Activated CD8-positive, alpha-beta T cell treated with anti-CD3 and anti-CD28 coated beads, Interleukin-2, amount 10 ng/mL, durations not matched to agents 7 days and 5 days (primary cell): ENCODE measurements at regions not wholly inside any gene's neighbourhood (a gene's known extent, or its start where the extent isn't known, plus 50 kb on each side); places are given as distances from the start of the nearest gene placed in this dataset.

ENCODE experiments used
- ATAC-seq: fragments of 150-1000 bp; cut with Tn5 transposase; one replicate; pipeline ENCODE4 v1.10.0; 2021; ENCODE audit warnings: moderate library complexity
- CTCF ChIA-PET: fragments of 350-600 bp; sonication (Branson Sonifier 250); formaldehyde crosslinking; loops from one replicate; lab custom pipeline; 2021; ENCODE audit warnings: antibody characterized with exemption; lab: Charles Lee
- POLR2A ChIA-PET: fragments of 350-600 bp; sonication (Branson Sonifier 250); formaldehyde crosslinking; loops from one replicate; lab custom pipeline; 2021; ENCODE audit warnings: antibody characterized with exemption; lab: Charles Lee
- DNase-seq: peaks from one replicate; pipeline ENCODE4 v3.0.0-alpha.2; 2020
- H3K27ac Mint-ChIP-seq: one replicate; pipeline ENCODE4 v1.8.0; 2021; ENCODE audit warnings: mild to moderate bottlenecking, mixed read lengths
- H3K27me3 Mint-ChIP-seq: one replicate; pipeline ENCODE4 v1.8.0; 2021; ENCODE audit warnings: low read depth, mixed read lengths
- H3K36me3 Mint-ChIP-seq: one replicate; pipeline ENCODE4 v1.8.0; 2021; ENCODE audit warnings: low read depth, mixed read lengths
- H3K4me1 Mint-ChIP-seq: one replicate; pipeline ENCODE4 v1.8.0; 2021; ENCODE audit warnings: low read depth, mixed read lengths
- H3K4me3 Mint-ChIP-seq: one replicate; pipeline ENCODE4 v1.8.0; 2021; ENCODE audit warnings: mild to moderate bottlenecking, mixed read lengths
- H3K9me3 Mint-ChIP-seq: one replicate; pipeline ENCODE4 v1.8.0; 2022; ENCODE audit warnings: mixed read lengths; ENCODE audit not compliant: insufficient read depth

DNA sequence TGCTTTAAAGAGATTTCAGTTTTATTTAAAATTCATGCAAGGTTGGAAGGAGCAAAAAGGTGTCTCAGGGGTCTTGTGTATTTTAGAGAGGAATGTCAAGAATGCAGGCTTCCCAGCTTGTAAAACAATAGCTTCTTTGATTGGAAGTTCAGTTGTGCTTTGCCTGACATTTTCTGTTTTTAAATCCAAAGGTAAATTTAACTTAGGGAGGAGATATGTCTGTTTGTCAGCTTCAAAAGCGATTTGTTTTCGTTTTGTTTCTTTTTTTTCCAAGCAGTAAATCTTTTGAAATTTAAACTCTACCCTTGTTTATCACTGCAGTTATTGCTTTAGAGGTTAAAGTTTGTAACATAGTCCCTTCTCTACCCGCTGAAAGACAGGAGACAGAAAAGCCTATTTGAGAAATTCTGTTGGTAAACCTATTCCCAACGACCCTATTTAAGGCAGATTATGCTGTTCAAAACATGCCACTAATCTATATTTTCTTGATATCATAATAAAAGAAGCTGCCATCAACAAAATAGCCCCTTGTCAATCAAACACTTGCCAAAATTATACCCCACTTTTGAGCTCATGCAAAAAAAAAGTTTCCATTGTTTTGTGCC lies 639.6 kb downstream of the IRS1 start:
- ChIA-PET CTCF (no interaction called here), POLR2A (interaction anchor here (0.6 kb wide), 1 partner anchor 14 kb away, joined by 3 read pairs; no protein-coding TSS in a partner anchor)
- Mint-ChIP-seq H3K4me3 (no peak overlapping the region), H3K27me3 (no peaks in the 10 kb centered on the region), H3K9me3 (no peaks in the 10 kb centered on the region), H3K27ac (no peak overlapping the region), H3K4me1 (no peaks in the 10 kb centered on the region), H3K36me3 (no peaks in the 10 kb centered on the region)
- DNase-seq: no peak
- no peak for ATAC-seq

DNA sequence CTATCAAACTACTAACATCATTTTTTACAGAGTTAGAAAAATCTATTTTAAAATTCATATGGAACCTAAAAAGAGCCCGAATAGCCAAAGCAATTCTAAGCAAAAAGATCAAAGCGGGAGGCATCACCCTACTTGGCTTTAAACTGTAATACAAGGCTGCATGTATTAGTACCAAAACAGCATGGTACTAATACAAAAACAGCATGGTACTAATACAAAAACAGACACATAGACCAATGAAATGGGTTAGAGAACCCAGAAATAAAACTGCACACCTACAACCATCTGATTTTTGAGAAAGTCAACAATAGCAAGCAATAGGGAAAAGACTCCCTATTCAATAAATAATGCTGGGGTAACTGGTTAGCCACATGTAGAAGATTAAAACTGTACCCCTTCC lies 640.7 kb downstream of the IRS1 start:
- no peak for ATAC-seq
- H3K36me3 Mint-ChIP-seq: no peaks in the 10 kb centered on the region
- no peaks in the 10 kb centered on the region for H3K9me3 Mint-ChIP-seq
- DNase-seq: no peak
- CTCF ChIA-PET: no interaction called here
- no peak overlapping the region for H3K4me3 Mint-ChIP-seq
- no peak overlapping the region for H3K27ac Mint-ChIP-seq
- POLR2A ChIA-PET: no interaction called here
- H3K4me1 Mint-ChIP-seq: no peaks in the 10 kb centered on the region
- H3K27me3 Mint-ChIP-seq: no peaks in the 10 kb centered on the region

DNA sequence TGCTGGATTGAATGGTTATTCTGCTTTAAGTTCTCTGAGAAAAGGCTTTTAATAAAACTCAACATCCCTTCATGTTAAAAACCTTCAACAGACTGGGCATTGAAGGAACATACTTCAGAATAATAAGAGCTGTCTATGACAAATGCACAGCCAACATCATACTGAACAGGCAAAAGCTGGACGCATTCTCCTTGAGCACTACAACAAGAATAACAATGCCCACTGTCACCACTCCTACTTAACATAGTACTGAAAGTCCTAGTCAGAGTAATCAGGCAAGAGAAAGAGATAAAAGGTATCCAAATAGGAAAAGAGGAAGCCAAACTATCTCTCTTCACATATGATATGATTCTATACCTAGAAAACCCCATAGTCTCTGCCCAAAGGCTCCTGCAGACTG lies 641.4 kb downstream of the IRS1 start:
- DNase-seq (no peak), ATAC-seq (no peak)
- Mint-ChIP-seq H3K36me3 (no peaks in the 10 kb centered on the region), H3K9me3 (no peaks in the 10 kb centered on the region), H3K4me1 (no peaks in the 10 kb centered on the region), H3K27me3 (no peaks in the 10 kb centered on the region), H3K27ac (no peak overlapping the region), H3K4me3 (no peak overlapping the region)
- ChIA-PET CTCF (no interaction called here), POLR2A (no interaction called here)

DNA sequence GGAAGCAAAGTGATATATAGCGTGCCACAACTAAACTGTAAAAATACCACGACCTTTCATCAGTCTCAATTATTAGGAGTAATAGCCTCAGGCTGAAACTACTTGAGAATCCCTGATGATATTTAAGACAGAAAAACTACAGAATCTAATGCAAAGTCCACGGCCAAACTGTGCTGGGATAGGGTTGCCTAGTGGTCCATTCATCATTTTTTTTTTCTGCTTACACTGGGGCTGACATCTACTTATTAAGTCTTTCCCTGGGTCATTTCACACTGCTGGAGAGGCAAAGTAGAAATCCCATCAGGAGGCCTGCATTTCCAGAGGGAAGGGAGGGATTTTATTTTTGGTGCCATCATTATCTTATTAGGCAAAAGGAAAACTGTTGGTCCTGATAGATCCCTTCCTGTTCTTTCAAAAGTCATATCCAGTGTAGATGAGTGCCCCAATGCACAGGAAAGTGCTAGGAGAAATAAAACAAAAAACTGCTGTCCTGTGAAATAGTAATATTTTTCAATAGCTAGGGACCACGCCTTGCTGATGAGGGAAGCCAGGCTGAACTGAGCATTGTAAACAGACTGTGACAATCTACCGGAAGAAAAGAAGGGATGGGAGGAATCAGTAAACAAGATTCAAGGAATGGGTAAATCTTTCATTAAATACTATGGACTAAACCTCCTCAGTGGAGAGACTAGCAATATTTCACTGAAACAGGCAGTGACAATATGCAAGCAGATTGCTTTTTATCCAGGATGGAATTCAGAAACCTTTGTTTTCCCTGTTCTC lies 644.3 kb downstream of the IRS1 start:
- Mint-ChIP-seq H3K4me3 (no peak overlapping the region), H3K27me3 (no peaks in the 10 kb centered on the region), H3K27ac (no peak overlapping the region), H3K36me3 (no peaks in the 10 kb centered on the region), H3K9me3 (no peaks in the 10 kb centered on the region), H3K4me1 (no peaks in the 10 kb centered on the region)
- DNase-seq: no peak
- ChIA-PET CTCF (no interaction called here), POLR2A (no interaction called here)
- ATAC-seq: no peak

DNA sequence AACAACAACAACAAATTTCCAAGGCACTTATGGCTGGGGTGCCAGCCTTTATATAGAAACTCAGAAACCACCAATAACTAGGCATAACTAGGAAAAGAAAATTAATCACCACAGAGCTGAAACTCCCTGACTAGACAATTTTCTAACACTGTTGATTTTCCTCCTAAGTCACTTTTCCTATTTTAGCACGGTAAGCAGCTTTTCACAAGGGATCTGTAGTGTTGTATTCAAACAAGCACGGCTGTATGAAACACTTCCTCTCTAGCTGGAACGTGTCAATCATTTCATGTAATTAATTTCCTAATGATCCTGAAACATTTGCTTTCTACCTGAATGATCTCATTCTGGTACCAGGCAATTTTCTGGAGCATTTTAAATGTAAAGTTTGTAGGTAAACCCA lies 645.0 kb downstream of the IRS1 start:
- Mint-ChIP-seq H3K4me3 (no peak overlapping the region), H3K4me1 (no peaks in the 10 kb centered on the region), H3K27me3 (no peaks in the 10 kb centered on the region), H3K27ac (no peak overlapping the region), H3K36me3 (no peaks in the 10 kb centered on the region), H3K9me3 (no peaks in the 10 kb centered on the region)
- ChIA-PET CTCF (no interaction called here), POLR2A (no interaction called here)
- ATAC-seq (no peak), DNase-seq (no peak)

DNA sequence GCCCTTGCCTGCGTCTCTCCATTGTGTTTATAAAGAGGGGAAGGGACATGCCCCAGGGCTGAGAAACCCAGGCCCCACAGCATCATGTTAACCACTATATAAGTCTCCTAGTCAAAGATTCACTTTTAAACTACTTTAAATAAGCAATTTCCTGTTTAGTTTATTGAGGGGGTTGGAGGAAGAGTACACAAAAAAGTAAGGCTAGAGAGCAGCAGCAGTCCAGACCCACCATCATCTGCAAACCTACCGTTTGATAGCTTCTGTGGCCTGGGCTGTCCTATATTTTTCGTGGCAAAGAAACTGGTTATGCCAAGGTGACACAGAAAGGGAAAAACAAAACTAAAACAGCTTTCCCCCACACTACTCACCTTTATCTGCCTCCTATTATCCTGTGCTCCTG lies 646.1 kb downstream of the IRS1 start:
- H3K9me3 Mint-ChIP-seq: no peaks in the 10 kb centered on the region
- ATAC-seq: no peak
- H3K36me3 Mint-ChIP-seq: no peaks in the 10 kb centered on the region
- no peak for DNase-seq
- H3K27ac Mint-ChIP-seq: no peak overlapping the region
- ChIA-PET CTCF (no interaction called here), POLR2A (no interaction called here)
- no peak overlapping the region for H3K4me3 Mint-ChIP-seq
- H3K27me3 Mint-ChIP-seq: no peaks in the 10 kb centered on the region
- H3K4me1 Mint-ChIP-seq: no peaks in the 10 kb centered on the region

DNA sequence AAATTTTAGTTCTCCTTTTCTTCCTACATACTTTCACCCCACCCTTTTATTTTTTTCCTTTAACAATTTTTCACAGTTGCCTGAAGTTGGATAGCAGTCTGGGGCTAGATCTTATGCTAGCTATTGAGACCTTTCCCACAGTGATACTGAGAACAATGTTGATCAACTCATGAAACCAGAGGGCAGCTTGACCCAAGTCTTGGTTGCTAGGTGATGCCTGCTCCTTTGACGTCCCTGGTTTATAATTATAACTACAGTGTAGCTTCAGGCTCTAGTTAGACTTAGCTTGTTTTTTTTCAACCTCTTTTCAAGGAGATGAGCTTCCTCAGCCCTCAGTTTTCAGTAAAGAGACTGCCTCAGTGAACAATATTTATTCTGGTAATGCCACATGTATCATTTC lies 648.5 kb downstream of the IRS1 start:
- H3K27ac Mint-ChIP-seq: no peak overlapping the region
- POLR2A ChIA-PET: no interaction called here
- ATAC-seq (no peak), DNase-seq (no peak)
- H3K4me1 Mint-ChIP-seq: no peaks in the 10 kb centered on the region
- CTCF ChIA-PET: no interaction called here
- H3K9me3 Mint-ChIP-seq: no peaks in the 10 kb centered on the region
- no peaks in the 10 kb centered on the region for H3K36me3 Mint-ChIP-seq
- no peak overlapping the region for H3K4me3 Mint-ChIP-seq
- H3K27me3 Mint-ChIP-seq: no peaks in the 10 kb centered on the region

DNA sequence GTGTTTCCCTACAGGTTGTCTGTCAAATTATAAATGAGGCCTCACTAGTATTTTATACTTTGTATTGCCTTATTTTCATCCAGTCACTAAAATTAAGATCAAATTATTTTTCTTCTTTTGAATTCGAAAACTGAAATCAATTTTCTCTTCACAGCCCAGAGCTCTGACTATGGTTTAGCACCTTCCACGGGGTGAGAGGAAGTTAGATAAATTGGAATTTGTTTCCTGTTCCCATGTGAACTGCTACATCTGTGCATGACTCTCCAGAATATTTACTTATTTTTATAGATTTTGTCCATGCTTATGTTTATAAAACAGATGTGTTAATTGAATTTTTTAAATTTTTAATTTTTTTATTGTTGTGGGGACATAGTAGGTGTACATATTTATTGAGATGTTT lies 656.5 kb downstream of the IRS1 start:
- Mint-ChIP-seq H3K9me3 (no peaks in the 10 kb centered on the region), H3K36me3 (no peaks in the 10 kb centered on the region), H3K4me3 (no peak overlapping the region), H3K4me1 (no peaks in the 10 kb centered on the region), H3K27ac (no peak overlapping the region), H3K27me3 (no peaks in the 10 kb centered on the region)
- ChIA-PET POLR2A (no interaction called here), CTCF (no interaction called here)
- DNase-seq (no peak), ATAC-seq (no peak)

DNA sequence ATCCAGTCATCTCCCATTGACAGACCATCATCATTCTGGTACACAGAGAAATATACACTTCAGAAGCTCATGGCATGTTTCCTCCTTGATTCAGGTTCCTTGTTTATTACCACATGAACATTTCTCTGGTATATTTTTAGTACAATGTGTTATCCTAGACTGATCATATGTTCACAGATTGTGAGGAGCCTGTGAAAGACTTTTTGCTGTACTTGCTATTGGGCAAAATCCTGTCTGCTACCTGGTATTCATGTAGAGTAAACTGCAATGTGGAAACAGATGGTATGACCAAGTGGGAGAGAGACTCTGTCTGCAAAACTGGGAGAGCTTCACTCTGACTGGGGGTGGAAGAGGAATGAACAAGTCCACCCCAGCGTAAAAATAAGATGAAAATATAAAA lies 657.2 kb downstream of the IRS1 start:
- H3K27ac Mint-ChIP-seq: no peak overlapping the region

DNA sequence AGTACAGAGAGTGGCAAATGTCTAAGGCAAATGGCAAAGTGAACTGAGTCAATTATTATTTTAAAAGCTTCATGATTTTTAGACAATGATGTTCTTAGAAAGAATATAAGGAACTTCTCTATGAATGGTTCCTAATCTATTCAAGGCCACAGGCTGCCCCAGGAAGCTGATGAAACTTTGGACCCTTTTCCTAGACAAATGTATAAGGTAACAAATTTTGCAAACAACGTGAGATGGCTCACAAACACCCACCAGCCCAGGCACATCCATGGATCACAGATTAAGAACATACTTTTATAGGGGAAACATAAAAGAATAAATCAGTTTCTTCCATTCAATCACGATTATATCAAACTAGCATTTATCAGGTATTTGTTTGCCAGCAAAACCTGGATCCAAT lies 659.0 kb downstream of the IRS1 start:
- ATAC-seq (no peak), DNase-seq (no peak)
- POLR2A ChIA-PET: no interaction called here
- CTCF ChIA-PET: no interaction called here
- H3K27me3 Mint-ChIP-seq: no peaks in the 10 kb centered on the region
- H3K9me3 Mint-ChIP-seq: no peaks in the 10 kb centered on the region
- no peaks in the 10 kb centered on the region for H3K4me1 Mint-ChIP-seq
- H3K27ac Mint-ChIP-seq: no peak overlapping the region
- no peak overlapping the region for H3K4me3 Mint-ChIP-seq
- H3K36me3 Mint-ChIP-seq: no peaks in the 10 kb centered on the region

More for the DNA sequence above, 657.2 kb downstream of the IRS1 start:
- no peak for DNase-seq
- Mint-ChIP-seq H3K4me1 (no peaks in the 10 kb centered on the region), H3K27me3 (no peaks in the 10 kb centered on the region), H3K36me3 (no peaks in the 10 kb centered on the region), H3K4me3 (no peak overlapping the region), H3K9me3 (no peaks in the 10 kb centered on the region)
- CTCF ChIA-PET: no interaction called here
- POLR2A ChIA-PET: no interaction called here
- ATAC-seq: no peak

DNA sequence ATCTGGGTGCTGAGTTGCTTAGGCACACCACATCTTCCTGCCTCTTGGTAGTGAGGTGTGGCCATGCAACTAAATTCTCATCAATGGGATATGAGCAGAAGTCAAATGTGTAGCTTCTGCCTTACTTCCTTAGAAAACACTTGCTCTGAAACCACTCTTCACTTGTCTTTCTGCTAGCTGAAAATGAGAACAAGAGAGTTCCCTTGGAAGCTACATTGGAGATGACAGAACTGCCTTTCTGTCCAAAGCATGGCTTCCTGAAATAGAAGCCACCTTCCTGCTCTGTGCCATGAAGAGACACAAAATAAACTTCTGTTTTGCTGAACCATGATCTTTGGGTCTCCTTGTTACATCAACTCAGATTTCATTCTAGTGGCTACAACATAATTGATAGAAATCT lies 659.9 kb downstream of the IRS1 start:
- Mint-ChIP-seq H3K27ac (no peak overlapping the region), H3K9me3 (no peaks in the 10 kb centered on the region), H3K4me1 (no peaks in the 10 kb centered on the region), H3K36me3 (no peaks in the 10 kb centered on the region), H3K27me3 (no peaks in the 10 kb centered on the region), H3K4me3 (no peak overlapping the region)
- no peak for DNase-seq
- ATAC-seq: no peak
- ChIA-PET POLR2A (no interaction called here), CTCF (no interaction called here)

DNA sequence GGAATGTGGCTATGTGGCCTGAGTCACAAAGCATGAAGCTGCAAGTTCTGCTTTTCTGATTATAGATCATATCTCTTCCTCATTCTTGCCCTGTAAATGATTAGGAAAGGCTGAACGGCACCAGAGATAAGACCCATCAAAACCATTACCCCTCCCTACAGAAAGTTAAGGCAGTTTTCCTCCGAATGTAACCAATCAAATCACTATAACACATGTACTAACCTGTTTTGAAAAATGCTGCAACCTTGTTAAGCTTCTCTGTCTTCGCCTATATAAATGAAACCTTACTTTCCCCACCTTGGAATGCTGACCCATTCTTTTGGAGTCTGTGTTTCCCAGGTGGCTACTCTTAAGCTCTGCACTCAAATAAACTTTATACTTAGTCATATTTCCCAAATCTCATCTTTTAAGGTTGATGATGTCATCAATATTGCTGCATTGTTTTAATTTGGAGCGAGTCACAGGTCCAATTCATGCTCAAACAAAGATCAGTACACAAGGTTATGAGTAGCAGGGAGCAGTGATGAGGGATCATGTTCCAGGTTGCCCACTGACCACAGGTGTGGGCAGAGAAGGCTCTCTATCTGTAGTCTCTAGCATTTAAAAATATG lies 662.3 kb downstream of the IRS1 start:
- ATAC-seq (no peak), DNase-seq (no peak)
- Mint-ChIP-seq H3K4me1 (no peaks in the 10 kb centered on the region), H3K9me3 (no peaks in the 10 kb centered on the region), H3K4me3 (no peak overlapping the region), H3K36me3 (no peaks in the 10 kb centered on the region), H3K27me3 (no peaks in the 10 kb centered on the region), H3K27ac (no peak overlapping the region)
- POLR2A ChIA-PET: no interaction called here
- CTCF ChIA-PET: no interaction called here
